Left lung (tissue), 4 donors: ENCODE measurements at regions not wholly inside any gene's neighbourhood (a gene's known extent, or its start where the extent isn't known, plus 50 kb on each side); places are given as distances from the start of the nearest gene placed in this dataset.

Source experiments
- ATAC-seq: fragments of 200-7000 bp; cut with Tn5 transposase; one replicate; pipeline ENCODE4 v1.9.1; 2020; ENCODE audit warnings: moderate library complexity
- DNase-seq, 4 donors: peaks; one replicate each; pipeline ENCODE4 v3.0.0-alpha.2; 2013 to 2020
- H3K27ac ChIP-seq, 2 donors: fragments of 200-600 bp; sonication (generic) in 1 of 2; one replicate each; pipeline versions ENCODE4 v1.5.0 to v1.8.0; 2020 to 2021
- H3K27me3 ChIP-seq, 2 donors: fragments of 200-600 bp; sonication (generic) in 1 of 2; one replicate each; pipeline versions ENCODE4 v1.5.0 to v1.8.0; 2020 to 2021
- H3K36me3 ChIP-seq, 2 donors: fragments of 200-600 bp; sonication (generic) in 1 of 2; one replicate each; pipeline versions ENCODE4 v1.5.0 to v1.8.0; 2020 to 2021
- H3K4me1 ChIP-seq, 2 donors: fragments of 200-600 bp; one replicate each; pipeline ENCODE4 v1.8.0; 2021
- H3K4me3 ChIP-seq, 2 donors: fragments of 200-600 bp; sonication (generic) in 1 of 2; one replicate each; pipeline versions ENCODE4 v1.5.0 to v1.8.0; 2020 to 2021; ENCODE audit warnings: mild to moderate bottlenecking in 1 of 2
- H3K9me3 ChIP-seq, 2 donors: fragments of 200-600 bp; sonication (generic) in 1 of 2; one replicate each; pipeline versions ENCODE4 v1.5.0 to v1.8.0; 2020 to 2021
- intact Hi-C, 2 donors: fragments of 100-400 bp; cut with DNase I; formaldehyde crosslinking; loops; one replicate each; pipeline versions ENCODE4 v1.11.2 to v1.14.2; 2022
- TF ChIP-seq, protein P1 (sequence below), 2 donors: fragments of 200-600 bp; sonication (generic) in 1 of 2; IDR thresholded peaks; one replicate each; pipeline versions ENCODE4 v1.5.0 to v1.8.0; 2021; ENCODE audit warnings: antibody characterized with exemption in 2 of 2
- donor health status: DM: no; HTN: yes; CAD: no.
- donor health status: DM: no; HTN: no; CAD: no.

DNA sequence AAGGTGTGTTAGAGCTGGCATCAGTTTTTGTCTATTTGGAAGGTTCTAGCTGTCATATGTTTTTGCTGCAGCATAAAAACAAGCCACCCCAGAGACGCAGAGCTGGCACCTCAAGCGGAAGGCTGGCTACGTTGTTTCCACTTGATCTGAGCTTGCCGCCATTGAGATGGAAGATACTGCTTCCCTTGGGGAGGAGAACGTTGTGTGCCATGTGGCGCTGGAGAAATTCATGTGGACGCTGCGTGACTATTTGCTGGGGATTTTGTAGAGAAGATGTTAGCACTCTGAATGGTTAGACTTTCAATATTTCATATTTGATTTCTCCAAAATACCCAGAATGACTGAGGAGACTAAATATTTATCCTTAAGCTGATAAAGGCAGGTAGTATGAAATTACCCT lies 216.2 kb upstream of the ST6GAL2 start:
- H3K27ac ChIP-seq, result no peak overlapping the region
- H3K27me3 ChIP-seq, result no peaks in the 10 kb centered on the region
- peaks cover 0 to 18% of the 10 kb centered on the region in 2 donors for H3K9me3 ChIP-seq
- ATAC-seq (no peak), DNase-seq (no peak)
- H3K4me3 ChIP-seq, result no peak overlapping the region
- H3K4me1 ChIP-seq, result no peaks in the 10 kb centered on the region
- TF ChIP-seq, protein P1, sequence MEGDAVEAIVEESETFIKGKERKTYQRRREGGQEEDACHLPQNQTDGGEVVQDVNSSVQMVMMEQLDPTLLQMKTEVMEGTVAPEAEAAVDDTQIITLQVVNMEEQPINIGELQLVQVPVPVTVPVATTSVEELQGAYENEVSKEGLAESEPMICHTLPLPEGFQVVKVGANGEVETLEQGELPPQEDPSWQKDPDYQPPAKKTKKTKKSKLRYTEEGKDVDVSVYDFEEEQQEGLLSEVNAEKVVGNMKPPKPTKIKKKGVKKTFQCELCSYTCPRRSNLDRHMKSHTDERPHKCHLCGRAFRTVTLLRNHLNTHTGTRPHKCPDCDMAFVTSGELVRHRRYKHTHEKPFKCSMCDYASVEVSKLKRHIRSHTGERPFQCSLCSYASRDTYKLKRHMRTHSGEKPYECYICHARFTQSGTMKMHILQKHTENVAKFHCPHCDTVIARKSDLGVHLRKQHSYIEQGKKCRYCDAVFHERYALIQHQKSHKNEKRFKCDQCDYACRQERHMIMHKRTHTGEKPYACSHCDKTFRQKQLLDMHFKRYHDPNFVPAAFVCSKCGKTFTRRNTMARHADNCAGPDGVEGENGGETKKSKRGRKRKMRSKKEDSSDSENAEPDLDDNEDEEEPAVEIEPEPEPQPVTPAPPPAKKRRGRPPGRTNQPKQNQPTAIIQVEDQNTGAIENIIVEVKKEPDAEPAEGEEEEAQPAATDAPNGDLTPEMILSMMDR (IDR thresholded peaks at IDR 0.05), result no peak
- intact Hi-C loops, result no loop called here
- no peaks in the 10 kb centered on the region for H3K36me3 ChIP-seq

DNA sequence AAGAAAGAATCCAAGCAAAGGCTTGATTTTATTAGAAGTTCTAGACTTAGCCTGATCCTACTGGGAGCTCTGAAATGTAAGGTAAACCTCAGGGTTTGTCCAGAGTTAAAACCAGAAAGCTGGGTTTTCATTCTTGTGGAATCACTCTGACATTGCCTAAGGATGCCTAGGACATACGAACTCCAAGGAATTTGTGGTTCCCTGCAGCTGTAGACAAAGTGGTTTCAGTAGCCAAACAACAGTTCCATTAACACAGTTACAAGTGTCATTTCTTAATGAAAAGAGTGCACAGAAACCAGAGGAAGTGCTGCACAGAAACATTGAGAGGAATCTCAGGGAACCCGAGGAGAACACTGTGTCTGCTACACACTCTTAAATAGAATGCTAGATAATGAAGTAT lies 221.4 kb upstream of the ST6GAL2 start:
- H3K9me3 ChIP-seq, result peaks cover 0 to 17% of the 10 kb centered on the region in 2 donors
- DNase-seq, result no peak
- H3K27ac ChIP-seq, result no peak overlapping the region
- ATAC-seq, result no peak
- no peak overlapping the region for H3K4me3 ChIP-seq
- no peaks in the 10 kb centered on the region for H3K4me1 ChIP-seq
- TF ChIP-seq, protein P1 (IDR thresholded peaks at IDR 0.05), result no peak
- no peaks in the 10 kb centered on the region for H3K27me3 ChIP-seq
- intact Hi-C loops, result no loop called here
- no peaks in the 10 kb centered on the region for H3K36me3 ChIP-seq

DNA sequence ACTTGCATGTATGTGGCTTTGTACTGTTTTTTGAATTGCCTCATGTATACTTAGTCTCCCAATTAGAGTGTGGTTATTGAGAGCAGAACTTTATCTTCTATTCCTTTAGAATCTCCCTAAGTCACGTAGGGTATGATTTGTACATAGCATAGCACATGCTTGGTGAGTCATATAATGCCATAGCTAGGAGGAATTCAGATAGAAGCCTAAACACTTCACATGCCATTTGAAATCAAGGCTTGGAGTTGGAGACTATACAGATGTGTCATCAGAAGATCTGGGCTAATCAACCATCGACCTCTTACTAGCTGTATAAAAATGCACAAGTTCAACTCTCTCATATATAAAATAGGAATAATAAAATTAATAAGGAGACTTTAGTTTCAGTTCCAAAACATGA lies 222.6 kb upstream of the ST6GAL2 start:
- DNase-seq (no peak), ATAC-seq (no peak)
- peaks cover 0 to 17% of the 10 kb centered on the region in 2 donors for H3K9me3 ChIP-seq
- no peaks in the 10 kb centered on the region for H3K4me1 ChIP-seq
- no peaks in the 10 kb centered on the region for H3K36me3 ChIP-seq
- no peak overlapping the region for H3K4me3 ChIP-seq
- H3K27ac ChIP-seq, result no peak overlapping the region
- no peaks in the 10 kb centered on the region for H3K27me3 ChIP-seq
- intact Hi-C loops, result no loop called here
- TF ChIP-seq, protein P1 (IDR thresholded peaks at IDR 0.05), result no peak

DNA sequence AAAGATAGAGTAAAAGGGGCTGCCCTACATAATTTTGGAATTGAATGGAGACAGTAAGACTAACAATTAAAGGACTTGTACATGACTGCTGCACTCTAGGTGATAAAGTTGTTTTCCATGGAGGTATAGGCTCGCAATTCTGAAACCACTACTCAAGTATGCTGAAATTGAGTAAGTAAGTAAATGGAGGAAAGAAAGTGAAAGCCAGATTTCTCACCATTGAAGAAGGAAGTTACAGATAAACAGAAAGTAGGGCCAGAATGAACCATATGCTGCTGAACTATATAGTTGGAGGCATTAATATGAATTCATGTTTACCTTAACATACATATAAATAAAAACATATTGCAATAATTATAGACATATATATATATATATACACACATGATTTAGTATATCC lies 225.7 kb upstream of the ST6GAL2 start:
- intact Hi-C loops, result no loop called here
- TF ChIP-seq, protein P1 (IDR thresholded peaks at IDR 0.05), result no peak
- H3K27me3 ChIP-seq, result no peaks in the 10 kb centered on the region
- ATAC-seq, result no peak
- H3K27ac ChIP-seq, result no peak overlapping the region
- no peaks in the 10 kb centered on the region for H3K36me3 ChIP-seq
- DNase-seq, result no peak
- no peak overlapping the region for H3K4me3 ChIP-seq
- no peaks in the 10 kb centered on the region for H3K4me1 ChIP-seq
- H3K9me3 ChIP-seq, result no peaks in the 10 kb centered on the region

DNA sequence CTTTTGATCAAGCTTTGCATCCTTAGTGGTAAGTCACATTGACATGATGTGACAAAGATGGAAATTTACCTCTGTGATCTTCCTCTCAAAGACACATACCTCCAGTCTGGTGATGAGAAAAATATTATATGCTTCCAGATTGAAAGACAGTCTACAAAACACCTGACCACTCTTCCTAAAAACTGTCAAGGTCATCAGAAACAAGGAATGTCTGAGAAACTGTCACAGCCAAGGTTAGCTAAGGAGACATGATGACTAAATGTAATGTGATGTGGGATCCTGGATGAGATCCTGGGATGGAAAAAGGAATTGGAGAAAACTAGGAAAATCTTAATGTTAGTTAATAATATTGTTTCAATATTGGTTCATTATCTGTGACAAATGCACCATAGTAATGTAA lies 226.6 kb upstream of the ST6GAL2 start:
- intact Hi-C loops, result no loop called here
- no peak for ATAC-seq

More for the DNA sequence above, 226.6 kb upstream of the ST6GAL2 start:
- Histone ChIP-seq H3K27me3 (no peaks in the 10 kb centered on the region), H3K4me1 (no peaks in the 10 kb centered on the region), H3K27ac (no peak overlapping the region), H3K9me3 (no peaks in the 10 kb centered on the region), H3K36me3 (no peaks in the 10 kb centered on the region), H3K4me3 (no peak overlapping the region)
- DNase-seq, result no peak
- TF ChIP-seq, protein P1 (IDR thresholded peaks at IDR 0.05), result no peak
